GM19351 (cell line): ENCODE measurements at regions not wholly inside any gene's neighbourhood (a gene's known extent, or its start where the extent isn't known, plus 50 kb on each side); places are given as distances from the start of the nearest gene placed in this dataset.
"Not testable (repeated sequence)": the region's sequence is repeated elsewhere in the genome, so short reads cannot be mapped to it uniquely, and the experiment has no call there.

Experiments
- ATAC-seq: cut with Tn5 transposase; IDR thresholded peaks from one replicate; pipeline ENCODE4 v1.9.1; 2021; ENCODE audit warnings: mild to moderate bottlenecking, moderate library complexity; ENCODE audit not compliant: unreplicated experiment

DNA sequence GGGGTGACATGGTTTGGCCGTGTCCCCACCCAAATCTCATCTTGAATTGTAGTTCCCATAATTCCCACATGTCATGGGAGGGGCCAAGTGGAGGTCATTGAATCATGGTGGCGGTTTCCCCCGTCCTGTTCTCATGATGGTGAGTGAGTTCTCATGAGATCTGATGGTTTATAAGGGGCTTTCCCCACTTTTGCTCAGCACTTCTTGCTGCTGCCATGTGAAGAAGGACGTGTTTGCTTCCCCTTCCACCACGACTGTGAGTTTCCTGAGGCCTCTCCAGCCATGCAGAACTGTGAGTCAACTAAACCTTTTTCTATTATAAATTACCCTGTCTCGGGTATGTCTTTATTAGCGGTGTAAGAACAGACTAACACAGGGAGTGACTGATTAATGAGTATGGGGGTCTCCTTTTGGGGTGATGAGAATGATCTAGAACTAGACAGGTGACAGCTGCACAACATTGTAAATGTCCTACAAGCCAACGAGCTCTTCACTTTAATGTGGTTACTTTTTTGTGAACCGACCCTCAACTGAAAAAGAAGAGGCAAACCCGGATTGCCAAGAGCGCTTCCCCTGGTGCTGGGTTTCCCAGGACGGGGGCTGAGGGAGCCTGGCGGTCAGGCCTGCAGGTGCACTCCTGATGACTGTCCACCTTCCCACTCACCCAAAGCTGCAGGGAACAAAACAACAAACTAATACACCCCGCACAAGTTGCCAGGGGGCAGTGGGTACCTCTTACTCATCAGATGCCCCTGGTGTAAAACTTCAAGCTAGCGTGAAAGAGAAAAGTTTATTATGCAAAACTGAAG is 90.1 kb downstream of the NCOR2 start:
- ATAC-seq, result no peak

DNA sequence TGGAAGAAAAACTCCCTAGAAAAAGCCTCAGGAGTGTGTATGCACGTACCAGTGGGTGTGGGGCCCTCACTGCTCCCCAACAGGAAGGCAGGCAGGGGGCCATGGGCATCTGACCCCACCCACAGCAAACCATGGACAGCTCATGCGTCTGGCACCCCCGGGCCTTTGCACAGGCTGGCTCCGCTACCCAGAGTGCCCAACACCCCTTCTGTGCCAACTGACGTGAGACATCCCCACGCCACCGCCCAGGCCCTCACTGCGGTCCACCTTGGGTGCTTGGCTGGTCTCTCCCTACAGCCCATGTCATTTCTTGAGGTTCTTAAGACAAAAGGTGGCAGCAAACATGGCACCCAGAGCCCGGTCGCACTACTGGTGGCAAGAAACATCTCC is 91.4 kb downstream of the NCOR2 start:
- ATAC-seq, result no peak

DNA sequence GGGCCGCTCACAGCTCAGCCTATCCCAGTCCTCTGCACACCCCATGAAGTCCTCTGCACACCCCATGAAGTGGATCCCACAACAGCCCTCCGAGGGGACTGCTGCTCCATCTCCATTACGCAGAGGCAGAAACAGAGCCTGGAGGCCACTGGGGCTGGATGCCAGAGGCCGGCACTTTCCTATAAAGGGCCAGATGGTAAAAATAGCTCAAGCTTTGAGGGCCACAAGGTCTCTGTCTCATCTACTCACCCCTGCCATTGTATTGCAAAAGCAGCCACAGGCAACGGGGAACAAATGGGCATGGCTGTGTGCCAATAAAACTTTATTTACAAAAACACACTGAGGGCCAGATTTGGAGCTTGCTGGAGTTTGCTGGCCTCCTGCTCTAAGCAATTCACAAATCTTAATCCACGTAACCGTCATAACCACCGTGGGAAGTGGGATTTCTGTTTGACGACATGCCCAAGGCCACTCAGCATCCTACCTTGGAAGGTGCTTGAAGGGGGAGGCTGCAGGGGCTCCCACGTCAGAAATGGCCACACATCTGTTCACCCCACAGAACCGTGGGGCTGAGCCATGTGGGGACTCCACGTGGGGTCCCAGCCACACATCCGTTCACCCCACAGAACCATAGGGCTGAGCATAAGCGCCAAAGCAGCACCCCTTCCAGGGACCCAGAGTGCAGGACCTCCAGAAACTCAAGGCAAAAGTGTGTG is 92.0 kb downstream of the NCOR2 start:
- ATAC-seq, result no peak

DNA sequence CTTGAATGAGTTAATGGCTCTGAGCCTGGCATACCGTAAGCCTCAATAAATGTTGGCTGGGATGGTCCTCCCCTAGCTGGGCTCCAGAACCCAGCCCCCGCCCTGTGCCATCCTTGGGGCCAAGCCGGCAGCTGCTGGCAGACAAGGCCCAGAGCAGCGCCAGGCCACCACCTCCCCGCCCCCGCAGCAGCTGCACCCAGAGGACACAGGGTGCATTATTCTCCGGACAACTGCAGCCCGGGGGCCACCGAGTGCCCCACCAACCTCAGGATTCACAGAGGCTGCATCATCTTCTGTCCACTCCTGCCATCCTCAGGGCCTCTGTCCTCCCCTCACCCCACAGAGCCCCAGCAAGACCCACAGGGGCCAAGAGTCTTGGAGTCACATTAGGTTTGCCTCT is 92.7 kb downstream of the NCOR2 start:
- ATAC-seq, result no peak

DNA sequence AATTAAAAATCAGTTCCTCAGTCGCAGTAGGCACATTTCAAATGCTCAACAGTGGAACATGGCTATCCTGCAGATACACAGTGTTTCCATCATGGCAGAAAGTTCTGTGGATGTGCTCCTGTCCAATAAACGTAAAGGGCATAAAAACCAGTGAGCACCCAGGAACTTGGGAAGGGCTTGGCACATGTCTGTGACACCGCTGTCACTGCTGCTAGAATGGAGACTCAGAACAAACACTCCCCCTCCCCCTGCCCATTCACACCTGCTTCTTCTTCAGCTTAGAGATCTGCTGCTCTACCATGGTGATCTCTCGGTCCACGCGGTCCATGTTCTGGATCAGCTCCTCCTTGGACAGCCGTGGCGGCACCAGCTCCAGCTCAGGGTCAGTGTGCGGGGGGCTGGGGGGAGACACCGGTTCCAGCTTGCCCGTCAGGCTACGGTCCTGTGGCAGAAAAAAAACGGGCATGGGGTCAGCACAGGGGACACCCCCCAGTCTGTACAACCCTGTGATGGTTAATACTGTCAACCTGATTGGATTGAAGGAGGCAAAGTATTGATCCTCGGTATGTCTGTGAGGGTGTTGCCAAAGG is 94.6 kb downstream of the NCOR2 start:
- ATAC-seq, result no peak

DNA sequence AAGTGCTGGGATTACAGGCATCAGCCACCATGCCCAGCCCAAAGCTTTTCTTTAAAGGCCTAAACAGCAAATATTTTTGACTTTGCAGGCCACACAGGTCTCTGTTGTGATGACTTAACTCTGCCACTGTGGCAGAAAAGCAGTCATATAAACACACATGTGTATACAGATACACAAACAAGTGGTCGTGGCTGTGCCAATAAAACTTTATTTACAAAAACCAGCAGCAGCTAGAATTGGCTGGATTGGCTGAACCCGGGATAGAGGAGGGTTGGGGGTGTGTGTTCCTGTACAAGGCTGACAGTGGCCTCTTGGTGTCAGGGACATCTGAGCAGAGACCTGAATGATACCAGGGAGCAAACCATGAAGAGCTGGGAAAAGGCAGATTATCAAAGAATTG is 95.6 kb downstream of the NCOR2 start:
- ATAC-seq, result no peak

DNA sequence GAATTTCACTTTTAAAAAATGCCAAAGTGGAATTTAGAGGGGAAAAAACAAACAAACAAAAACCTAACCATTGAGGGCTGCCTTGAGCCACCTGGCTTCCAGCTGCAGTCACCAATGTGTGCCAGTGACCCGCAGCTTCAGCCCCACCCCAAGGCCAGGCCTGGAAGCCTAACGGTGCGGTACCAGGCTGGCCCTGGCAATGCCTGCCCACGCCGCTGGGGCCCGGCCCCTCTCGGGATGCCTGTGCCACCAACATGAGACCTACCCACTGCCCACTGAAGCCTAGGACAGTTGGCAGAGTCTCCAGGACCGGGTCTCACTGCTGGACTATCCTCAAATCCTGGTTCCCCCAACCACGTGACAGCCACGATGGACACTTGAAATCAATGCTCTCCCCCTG is 96.6 kb downstream of the NCOR2 start:
- ATAC-seq, result no peak

DNA sequence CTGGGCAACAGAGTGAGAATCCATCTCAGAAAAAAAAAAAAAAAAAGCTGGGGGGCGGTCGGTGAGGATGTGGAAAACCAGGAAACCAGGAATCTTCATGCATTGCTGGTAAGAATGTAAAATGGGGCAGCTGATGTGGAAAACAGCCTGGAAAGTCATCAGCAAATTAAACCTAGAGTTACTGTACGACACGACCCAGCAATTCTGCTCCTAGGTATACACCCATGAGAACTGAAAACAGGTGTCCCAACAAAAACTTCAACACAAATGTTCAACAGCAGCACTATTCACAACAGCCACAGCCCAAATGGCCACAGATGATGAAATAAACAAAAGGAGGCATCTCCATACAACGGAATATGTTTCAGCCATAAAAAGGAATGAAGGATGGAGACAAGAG is 97.3 kb downstream of the NCOR2 start:
- no peak for ATAC-seq

DNA sequence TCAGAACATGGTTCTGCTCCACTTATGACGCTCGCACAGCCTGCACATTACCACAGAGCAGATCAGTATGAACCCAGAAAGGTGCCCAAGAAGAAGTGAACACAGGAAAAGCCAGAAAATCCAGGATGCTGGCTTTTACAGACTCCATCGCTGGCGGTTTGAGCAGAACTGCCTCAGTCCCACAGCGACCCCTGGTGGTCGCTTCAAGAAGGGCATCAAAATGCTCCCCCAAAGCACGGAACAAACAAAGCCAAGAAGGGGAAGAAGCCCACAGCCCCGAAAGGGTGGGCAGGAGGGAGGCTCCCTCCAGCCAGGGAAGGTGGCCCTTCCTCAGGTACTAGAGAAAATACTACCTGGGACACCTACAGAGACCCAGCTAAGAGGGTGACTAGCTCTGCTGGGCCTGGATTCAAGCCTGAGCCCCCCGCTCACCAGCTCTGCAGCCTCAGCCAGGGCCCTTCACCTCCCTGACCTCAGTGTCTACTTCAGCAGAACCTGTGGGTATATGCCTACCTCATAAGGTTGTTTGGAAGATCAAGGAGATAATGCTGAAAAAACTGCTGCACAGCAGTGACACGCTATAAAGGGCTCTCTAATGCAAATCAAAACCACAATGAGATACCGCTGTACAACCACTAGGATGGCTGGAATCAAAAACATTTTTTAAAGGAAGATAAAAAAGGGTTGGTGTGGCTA is 98.1 kb downstream of the NCOR2 start:
- no peak for ATAC-seq

DNA sequence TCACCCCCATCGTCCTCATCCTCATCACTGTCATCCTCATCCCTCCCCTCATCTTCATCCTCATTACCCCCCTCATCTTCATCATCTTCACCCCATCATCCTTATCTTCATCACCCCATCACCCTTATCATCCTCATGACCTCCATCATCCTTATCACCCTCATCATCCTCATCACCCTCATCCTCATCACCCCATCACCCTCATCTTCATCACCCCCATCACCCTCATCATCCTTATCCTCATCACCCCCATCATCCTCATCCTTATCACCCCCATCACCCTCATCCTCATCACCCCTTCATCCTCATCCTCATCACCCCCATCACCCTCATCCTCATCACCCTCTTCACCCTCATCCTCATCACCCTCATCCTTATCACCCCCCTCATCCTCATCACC is 99.9 kb downstream of the NCOR2 start:
- ATAC-seq, result not testable (repeated sequence)

DNA sequence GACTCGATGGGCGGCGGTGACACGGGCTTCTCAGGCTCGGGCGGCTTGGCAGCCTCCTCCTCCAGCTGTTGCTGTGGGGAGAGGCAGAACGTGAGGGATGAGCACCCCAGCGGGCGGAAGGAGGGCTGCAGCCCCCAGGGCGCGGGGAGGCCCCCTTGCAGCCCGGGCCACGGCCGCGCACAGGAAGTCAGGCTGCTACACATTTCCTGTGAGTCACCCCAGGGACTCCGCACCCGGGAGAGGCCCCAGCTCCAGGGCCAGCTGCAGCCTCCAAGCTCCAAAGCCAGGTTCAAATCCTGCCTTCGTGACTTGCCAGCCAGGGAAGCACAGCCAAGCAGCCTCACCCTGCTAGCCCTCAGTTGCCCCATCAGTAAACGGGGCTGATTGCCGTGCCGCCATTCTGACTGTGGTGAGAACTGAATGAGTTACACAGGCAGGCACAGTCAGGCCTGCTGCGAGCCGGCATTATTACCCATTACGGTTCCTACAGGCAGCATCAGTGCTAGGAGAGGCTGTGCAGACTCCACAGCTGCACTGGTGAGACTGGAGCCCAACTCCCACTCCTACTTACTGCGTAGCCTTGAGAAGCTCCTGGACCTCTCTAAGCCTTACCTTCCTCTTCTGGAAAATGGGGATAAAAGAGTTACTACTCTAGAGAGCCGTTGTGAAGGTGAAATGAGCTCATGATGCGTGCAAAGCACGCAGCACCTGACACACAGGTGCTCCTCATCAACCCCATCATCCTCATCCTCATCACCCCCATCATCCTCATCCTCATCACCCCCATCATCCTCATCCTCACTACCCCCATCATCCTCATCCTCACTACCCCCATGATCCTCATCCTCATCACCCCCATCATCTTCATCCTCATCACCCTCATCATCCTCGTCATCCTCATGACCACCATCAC is 100.9 kb downstream of the NCOR2 start:
- ATAC-seq, result peak; percentile 97

DNA sequence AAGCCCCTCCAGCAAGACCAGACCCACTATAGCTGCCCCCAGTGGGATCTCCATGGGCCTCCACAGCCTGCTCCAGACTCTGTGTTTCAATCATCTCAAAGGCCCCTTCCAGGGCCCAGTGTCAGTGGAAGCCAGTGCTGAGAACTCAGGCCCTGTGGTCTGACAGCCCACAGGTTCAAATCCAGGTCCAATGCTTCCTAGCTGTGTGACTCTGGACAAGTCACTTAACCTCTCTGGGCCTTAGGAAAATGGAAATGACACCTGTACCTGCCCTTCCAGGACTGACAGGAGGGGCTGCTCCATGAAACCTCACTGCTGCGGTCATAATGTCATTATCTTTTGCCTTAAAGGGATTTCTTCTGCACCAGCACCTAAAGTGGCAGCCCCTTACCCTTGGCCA is 101.9 kb downstream of the NCOR2 start:
- no peak for ATAC-seq

DNA sequence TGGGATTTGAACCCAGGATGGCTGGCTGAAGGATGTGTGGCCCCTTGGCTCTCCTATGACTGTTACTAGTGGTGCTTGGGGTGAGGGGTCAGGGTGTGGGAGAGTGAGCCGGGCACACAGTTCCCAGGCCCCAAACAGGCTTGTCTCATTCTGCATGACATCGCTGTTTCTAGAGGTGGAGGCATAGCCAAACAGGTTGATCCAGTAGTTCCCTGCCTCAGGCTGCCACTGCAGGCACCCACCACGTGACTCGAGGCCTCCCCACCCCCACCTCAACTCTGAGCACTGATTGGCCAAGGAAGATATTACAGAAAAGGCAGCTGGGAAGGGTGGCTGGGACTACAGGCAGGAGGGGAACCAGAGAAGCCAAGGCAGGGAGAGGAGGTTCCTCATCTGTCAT is 102.6 kb downstream of the NCOR2 start:
- no peak for ATAC-seq

DNA sequence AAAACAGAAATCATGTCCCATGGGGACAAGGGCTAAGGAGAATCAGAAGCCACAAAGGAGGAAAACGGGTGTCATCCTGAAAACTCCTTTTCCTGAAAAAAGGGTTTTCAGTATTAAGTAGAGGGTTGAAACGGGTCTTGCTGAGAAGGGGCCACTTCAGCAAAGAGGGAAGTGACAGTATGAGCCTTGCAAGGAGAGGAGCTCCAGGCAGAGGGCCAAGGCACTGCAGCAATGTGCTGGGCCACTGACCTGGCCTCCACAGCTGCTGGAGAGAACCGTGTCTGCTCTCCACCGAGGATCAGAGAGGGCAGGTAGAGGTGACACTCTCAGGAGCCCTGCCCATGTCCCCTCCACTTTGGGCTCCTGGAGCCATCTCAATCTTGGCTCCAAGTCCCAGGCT is 103.3 kb downstream of the NCOR2 start:
- ATAC-seq, result no peak

DNA sequence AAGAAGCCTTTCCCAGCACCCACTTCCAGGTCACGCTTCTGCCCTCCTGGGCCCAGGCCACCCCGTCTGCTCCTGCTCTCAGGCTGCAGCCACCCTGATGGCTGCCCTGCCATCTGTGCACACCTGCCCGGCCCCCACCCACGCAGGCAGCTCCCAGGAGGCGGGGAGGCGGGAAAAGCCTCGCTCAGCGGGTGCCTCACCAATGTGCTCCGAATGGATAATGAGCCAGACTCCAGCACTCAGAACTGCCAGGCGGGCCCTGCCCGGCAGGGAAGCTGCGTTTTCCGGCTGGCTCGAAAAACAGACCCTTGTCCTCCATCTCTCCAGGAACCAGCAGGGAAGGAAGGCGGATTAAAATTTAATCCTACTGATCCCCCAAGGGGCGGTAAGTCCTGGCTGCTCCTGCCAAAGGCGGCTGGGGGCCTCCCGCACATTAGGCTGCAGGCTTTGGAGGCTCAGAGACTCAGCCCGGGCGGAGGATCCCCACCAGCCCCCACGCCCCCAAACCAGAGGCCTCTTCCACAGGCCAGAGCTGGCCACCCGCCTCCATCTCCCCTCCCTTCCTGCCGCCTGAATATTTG is 104.0 kb downstream of the NCOR2 start:
- ATAC-seq, result no peak

DNA sequence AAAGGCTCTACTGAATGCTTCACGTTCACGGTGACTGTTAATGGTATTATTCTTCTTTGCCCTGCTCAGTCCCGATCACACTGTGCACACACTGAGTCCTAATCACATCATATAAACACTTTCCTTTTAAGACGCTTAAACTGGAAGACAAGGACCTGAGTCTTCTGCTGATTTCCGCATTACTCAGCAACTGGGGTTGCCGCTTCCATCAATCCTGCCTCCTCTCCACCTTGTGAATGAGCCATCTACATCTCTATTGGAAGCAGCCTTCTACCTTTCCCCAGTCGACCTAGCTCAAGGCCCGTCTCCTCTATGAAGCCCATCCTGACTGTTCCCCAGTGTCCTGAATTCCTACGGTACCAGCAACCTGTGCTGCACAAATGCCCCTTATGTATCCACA is 104.7 kb downstream of the NCOR2 start:
- ATAC-seq, result no peak

DNA sequence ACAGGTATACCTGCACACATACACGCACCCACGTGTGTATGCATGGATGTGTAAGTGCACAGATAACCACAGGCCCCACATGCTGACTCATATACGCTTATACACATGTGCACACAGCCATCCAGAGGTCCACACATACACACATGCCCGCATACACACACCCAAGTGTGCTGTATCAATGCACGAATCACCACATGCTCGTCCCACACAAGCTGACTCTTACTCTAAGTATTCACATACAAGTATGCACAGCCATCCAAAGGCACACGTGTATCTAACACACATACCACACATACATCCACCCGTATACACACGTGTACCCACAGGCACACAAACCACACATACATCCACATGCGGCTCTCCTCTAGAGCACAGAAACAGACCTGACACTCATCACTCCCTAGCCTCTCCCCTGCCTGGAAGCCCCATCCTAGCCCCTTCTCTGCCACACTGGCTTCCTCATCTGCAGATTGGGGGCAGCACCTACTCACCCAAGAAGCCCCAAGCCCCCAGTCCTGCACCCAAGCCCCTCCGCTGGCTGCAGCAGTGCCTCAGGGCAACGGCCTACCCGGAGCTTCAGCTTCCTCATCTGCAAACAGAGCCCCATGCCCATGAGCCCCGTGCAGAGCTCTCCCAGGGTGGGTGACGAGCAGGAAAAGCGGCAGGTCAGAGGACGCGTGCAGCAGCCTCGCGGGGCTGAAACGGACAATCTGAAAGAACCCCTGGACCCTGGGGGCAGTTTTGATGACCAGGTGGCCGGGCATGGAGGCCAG is 105.4 kb downstream of the NCOR2 start:
- ATAC-seq, result no peak

DNA sequence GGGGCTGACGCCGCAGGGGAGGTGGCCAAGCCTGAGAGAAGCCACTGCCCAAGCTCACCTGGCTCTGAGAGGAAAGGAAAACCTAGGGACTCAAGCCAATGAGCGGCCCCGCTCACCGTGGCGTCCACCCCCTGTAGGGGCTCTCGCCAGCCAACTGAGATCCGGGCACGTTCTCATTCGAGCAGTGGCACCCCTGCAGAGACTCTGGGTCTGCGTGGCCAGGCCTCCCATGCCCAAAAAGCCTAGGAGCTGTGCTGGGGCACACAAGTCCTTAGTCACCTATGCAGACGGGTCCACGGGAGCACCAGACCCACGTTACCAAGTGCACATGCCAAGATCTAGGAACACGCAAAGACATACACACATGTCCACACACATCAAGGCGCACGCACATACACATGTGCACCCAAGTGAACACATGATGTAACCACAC is 106.2 kb downstream of the NCOR2 start:
- no peak for ATAC-seq

DNA sequence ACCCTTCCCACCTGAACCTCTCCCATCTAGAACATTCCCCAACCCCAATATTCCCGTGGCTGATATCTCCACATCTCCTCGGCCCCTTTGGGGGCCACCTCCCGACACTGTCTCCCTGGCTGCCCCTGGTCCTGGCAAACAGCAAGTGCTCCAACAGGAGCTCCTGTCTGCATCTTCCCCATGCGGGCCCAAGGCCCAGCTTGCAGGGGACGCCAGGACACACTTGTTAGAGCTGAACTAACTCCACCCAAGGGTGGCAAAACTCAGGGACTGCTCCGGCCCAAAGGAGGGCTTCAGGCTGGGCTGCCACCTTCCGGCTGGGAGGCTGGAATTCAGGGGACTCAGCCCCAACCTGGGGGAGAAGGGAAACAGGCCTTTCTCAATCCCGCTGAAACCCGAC is 106.6 kb downstream of the NCOR2 start:
- ATAC-seq, result no peak
